WTC11 (cell line): ENCODE measurements at regions not wholly inside any gene's neighbourhood (a gene's known extent, or its start where the extent isn't known, plus 50 kb on each side); places are given as distances from the start of the nearest gene placed in this dataset.

ENCODE experiments used
- ATAC-seq: fragments of 200-7000 bp; cut with Tn5 transposase; 2 replicates; pipeline ENCODE4 v1.10.0; 2021; ENCODE audit warnings: mild to moderate bottlenecking, moderate library complexity
- CTCF ChIA-PET: fragments of 300-600 bp; sonication (Branson Sonifier 250); formaldehyde crosslinking; loops from one replicate; lab custom pipeline; 2021; ENCODE audit warnings: antibody characterized with exemption; lab: Charles Lee
- POLR2A ChIA-PET: fragments of 350-600 bp; sonication (Branson Sonifier 250); formaldehyde crosslinking; loops from one replicate; lab custom pipeline; 2021; ENCODE audit warnings: antibody characterized with exemption; lab: Charles Lee
- DNase-seq: peaks from one replicate; pipeline ENCODE4 v3.0.0; 2021; ENCODE audit warnings: low spot score
- H3K27ac Mint-ChIP-seq: 2 replicates; pipeline ENCODE4 v1.8.0; 2021; ENCODE audit warnings: mixed read lengths
- H3K27me3 Mint-ChIP-seq: 2 replicates; pipeline ENCODE4 v1.8.0; 2021; ENCODE audit warnings: low read depth, mild to moderate bottlenecking, moderate library complexity, mixed read lengths
- H3K36me3 Mint-ChIP-seq: 2 replicates; pipeline ENCODE4 v1.8.0; 2021; ENCODE audit warnings: mixed read lengths
- H3K4me1 Mint-ChIP-seq: 2 replicates; pipeline ENCODE4 v1.8.0; 2022; ENCODE audit warnings: mixed read lengths
- H3K4me3 Mint-ChIP-seq: 2 replicates; pipeline ENCODE4 v1.8.0; 2021; ENCODE audit warnings: mild to moderate bottlenecking, moderate library complexity, mixed read lengths
- H3K9me3 Mint-ChIP-seq: 2 replicates; pipeline ENCODE4 v1.8.0; 2021; ENCODE audit warnings: mixed read lengths
- AR ChIP-seq: fragments of 250-450 bp; sonication (Bioruptor Pico); IDR thresholded peaks from 2 replicates; pipeline ENCODE4 v1.9.0; 2021; ENCODE audit warnings: mild to moderate bottlenecking
- ATF1 ChIP-seq: sonication (generic); formaldehyde crosslinking; IDR thresholded peaks from 2 replicates; pipeline ENCODE4 v1.8.1; 2023; ENCODE audit warnings: mild to moderate bottlenecking, moderate library complexity, missing genetic modification reagents
- CREB1 ChIP-seq: sonication (generic); formaldehyde crosslinking; IDR thresholded peaks from 2 replicates; pipeline ENCODE4 v1.8.0; 2023; ENCODE audit warnings: mild to moderate bottlenecking, missing genetic modification reagents
- E2F1 ChIP-seq: sonication (generic); formaldehyde crosslinking; IDR thresholded peaks from 2 replicates; pipeline ENCODE4 v1.8.0; 2022; ENCODE audit warnings: mild to moderate bottlenecking, missing genetic modification reagents
- FOXJ3 ChIP-seq: sonication (generic); formaldehyde crosslinking; IDR thresholded peaks from 2 replicates; pipeline ENCODE4 v1.9.0; 2021; ENCODE audit warnings: missing genetic modification reagents, mild to moderate bottlenecking, borderline replicate concordance
- SOX15 ChIP-seq: fragments of 250-450 bp; sonication (Bioruptor Pico); IDR thresholded peaks from 2 replicates; pipeline ENCODE4 v1.9.0; 2021; ENCODE audit warnings: mild to moderate bottlenecking
- ZNF121 ChIP-seq: sonication (generic); formaldehyde crosslinking; IDR thresholded peaks from 2 replicates; pipeline ENCODE4 v1.8.0; 2023; ENCODE audit warnings: missing genetic modification reagents
- ZNF532 ChIP-seq: fragments of 250-450 bp; sonication (Bioruptor Pico); IDR thresholded peaks from 2 replicates; pipeline ENCODE4 v1.9.0; 2021; ENCODE audit warnings: mild to moderate bottlenecking, borderline replicate concordance
- ZNF671 ChIP-seq: fragments of 250-450 bp; sonication (Bioruptor Pico); IDR thresholded peaks from 2 replicates; pipeline ENCODE4 v1.8.0; 2021; ENCODE audit warnings: mild to moderate bottlenecking

GRCh38 chr9:88237991-88238571, 99.8 kb upstream of the SPATA31C2 start:
- ATAC-seq (no peak), DNase-seq (no peak)
- CTCF ChIA-PET = no interaction called here
- POLR2A ChIA-PET = interaction anchor here (1.2 kb wide), 1 partner anchor 141 kb away, joined by 3 read pairs; no protein-coding TSS in a partner anchor
- Mint-ChIP-seq H3K4me3 (no peak overlapping the region), H3K36me3 (no peaks in the 10 kb centered on the region), H3K27ac (no peak overlapping the region), H3K4me1 (0 out of 2 replicates have a peak, but pooled peaks cover 11% of the 10 kb centered on the region), H3K9me3 (no peaks in the 10 kb centered on the region), H3K27me3 (no peaks in the 10 kb centered on the region)
- no peak for TF ChIP-seq FOXJ3 (CRISPR knock-in tag)
- TF ChIP-seq CREB1 (CRISPR knock-in tag) = no peak
- TF ChIP-seq ZNF121 (CRISPR knock-in tag) = no peak
- TF ChIP-seq ATF1 (CRISPR knock-in tag) = no peak

GRCh38 chr9:88237479-88237961, 99.2 kb upstream of the SPATA31C2 start:
- Mint-ChIP-seq H3K4me3 (no peak overlapping the region), H3K9me3 (peaks cover under 1% of the 10 kb centered on the region), H3K36me3 (no peaks in the 10 kb centered on the region), H3K27ac (no peak overlapping the region), H3K27me3 (no peaks in the 10 kb centered on the region), H3K4me1 (0 out of 2 replicates have a peak, but pooled peaks cover 11% of the 10 kb centered on the region)
- ChIA-PET POLR2A (interaction anchor here (1.2 kb wide), 1 partner anchor 142 kb away, joined by 3 read pairs; no protein-coding TSS in a partner anchor), CTCF (no interaction called here)
- DNase-seq = no peak
- ATAC-seq = no peak
- TF ChIP-seq ZNF532 (CRISPR knock-in tag) (no peak), E2F1 (CRISPR knock-in tag) (no peak), ZNF671 (no peak)

- Mint-ChIP-seq H3K27me3 (no peaks in the 10 kb centered on the region), H3K36me3 (no peaks in the 10 kb centered on the region), H3K4me3 (no peak overlapping the region), H3K27ac (no peak overlapping the region), H3K4me1 (0 out of 2 replicates have a peak, but pooled peaks cover 11% of the 10 kb centered on the region), H3K9me3 (peaks cover 7% of the 10 kb centered on the region)
- CTCF ChIA-PET = interaction anchor here (1.5 kb wide), 1 partner anchor 12 kb away, joined by 7 read pairs; no protein-coding TSS in a partner anchor
- POLR2A ChIA-PET = interaction anchor here (1.2 kb wide), 1 partner anchor 142 kb away, joined by 3 read pairs; no protein-coding TSS in a partner anchor
- ATAC-seq (no peak), DNase-seq (no peak)
- TF ChIP-seq AR (CRISPR knock-in tag) = no peak
- TF ChIP-seq ZNF121 (CRISPR knock-in tag) = no peak
- TF ChIP-seq FOXJ3 (CRISPR knock-in tag) = no peak
- no peak for TF ChIP-seq SOX15 (CRISPR knock-in tag)
These were observed 98.5 kb upstream of the SPATA31C2 start for GRCh38 chr9:88236511-88237478.
